Activated CD4-positive, alpha-beta T cell treated with anti-CD3 and anti-CD28 coated beads, Interleukin-2, amount 50 U/mL, for 48 hours (primary cell): ENCODE measurements at regions not wholly inside any gene's neighbourhood (a gene's known extent, or its start where the extent isn't known, plus 50 kb on each side); places are given as distances from the start of the nearest gene placed in this dataset.
"Not testable (repeated sequence)": the region's sequence is repeated elsewhere in the genome, so short reads cannot be mapped to it uniquely, and the experiment has no call there.

Experiments used
- DNase-seq, 2 experiments: peaks; one replicate each; pipeline ENCODE4 v3.0.0-alpha.2; 2020

GRCh38 chr13:107641574-107641973 lies 573.8 kb downstream of the LIG4 start:
- no peak for DNase-seq

GRCh38 chr13:107625648-107626047 lies 589.7 kb downstream of the LIG4 start:
- no peak for DNase-seq

GRCh38 chr13:107617527-107617926 lies 597.8 kb downstream of the LIG4 start:
- DNase-seq = no peak

GRCh38 chr13:107612376-107612775 lies 603.0 kb downstream of the LIG4 start:
- no peak for DNase-seq

GRCh38 chr13:107608736-107609135 lies 606.6 kb downstream of the LIG4 start:
- DNase-seq = no peak

- DNase-seq = no peak
Observed at GRCh38 chr13:107600971-107601370, 614.4 kb downstream of the LIG4 start.

- DNase-seq = not testable (repeated sequence)
Observed at GRCh38 chr13:107596306-107596705, 619.0 kb downstream of the LIG4 start.

GRCh38 chr13:107590556-107590955 lies 624.8 kb downstream of the LIG4 start:
- DNase-seq = no peak

GRCh38 chr13:107587681-107588080 lies 627.7 kb downstream of the LIG4 start:
- no peak for DNase-seq

- DNase-seq = no peak
Observed at GRCh38 chr13:107586216-107586615, 629.1 kb downstream of the LIG4 start.

- no peak for DNase-seq
Observed at GRCh38 chr13:107585469-107586180, 629.7 kb downstream of the LIG4 start.

GRCh38 chr13:107582171-107582570 lies 633.2 kb downstream of the LIG4 start:
- no peak for DNase-seq

GRCh38 chr13:107580741-107581412 lies 634.5 kb downstream of the LIG4 start:
- no peak for DNase-seq

GRCh38 chr13:107576430-107576829 lies 638.9 kb downstream of the LIG4 start:
- no peak for DNase-seq

- no peak for DNase-seq
Observed at GRCh38 chr13:107574517-107575210, 640.7 kb downstream of the LIG4 start.

GRCh38 chr13:107573184-107573583 lies 642.2 kb downstream of the LIG4 start:
- no peak for DNase-seq

- no peak for DNase-seq
Observed at GRCh38 chr13:107572156-107572555, 643.2 kb downstream of the LIG4 start.

- no peak for DNase-seq
Observed at GRCh38 chr13:107568181-107568580, 647.2 kb downstream of the LIG4 start.

- no peak for DNase-seq
Observed at GRCh38 chr13:107563099-107563925, 652.0 kb downstream of the LIG4 start.

GRCh38 chr13:107562203-107562602 lies 653.1 kb downstream of the LIG4 start:
- no peak for DNase-seq

- no peak for DNase-seq
Observed at GRCh38 chr13:107554460-107554859, 660.9 kb downstream of the LIG4 start.

GRCh38 chr13:107553838-107554237 lies 661.5 kb downstream of the LIG4 start:
- no peak for DNase-seq

GRCh38 chr13:107551521-107551920 lies 663.8 kb downstream of the LIG4 start:
- DNase-seq = no peak
